GM10248 (cell line): ENCODE measurements at regions not wholly inside any gene's neighbourhood (a gene's known extent, or its start where the extent isn't known, plus 50 kb on each side); places are given as distances from the start of the nearest gene placed in this dataset.
"Not testable (repeated sequence)": the region's sequence is repeated elsewhere in the genome, so short reads cannot be mapped to it uniquely, and the experiment has no call there.

Experiments
- CTCF ChIA-PET: fragments of 300-600 bp; sonication (Branson Sonifier 250); formaldehyde crosslinking; extraction: SDS; loops from one replicate; lab custom pipeline; 2021; ENCODE audit warnings: antibody characterized with exemption; lab: Yijun Ruan, JAX
- POLR2A ChIA-PET: fragments of 350-650 bp; sonication (Branson Sonifier 250); formaldehyde crosslinking; extraction: SDS; loops from one replicate; lab custom pipeline; 2020; ENCODE audit warnings: antibody characterized with exemption; lab: Yijun Ruan, JAX
- DNase-seq: peaks from one replicate; pipeline ENCODE4 v3.0.0; 2012; ENCODE audit errors: extremely low spot score
- CTCF ChIP-seq: IDR thresholded peaks from 2 replicates; pipeline ENCODE4 v1.5.1; 2012; ENCODE audit warnings: mild to moderate bottlenecking, low read depth; ENCODE audit errors: extremely low read depth, missing control alignments, control extremely low read depth

- POLR2A ChIA-PET: no interaction called here
- DNase-seq: no peak
- CTCF ChIA-PET: interaction anchor here (0.7 to 1.7 kb wide), 2 partner anchors 15 to 52 kb away, joined by 3 read pairs; no protein-coding TSS in a partner anchor
- no peak for TF ChIP-seq CTCF
Measured at GRCh38 chr13:28607187-28607955, 51.6 kb upstream of the POMP start.

GRCh38 chr13:28606466-28606865 lies 52.5 kb upstream of the POMP start:
- DNase-seq: no peak
- no peak for TF ChIP-seq CTCF
- POLR2A ChIA-PET: no interaction called here

GRCh38 chr13:28605147-28605546 lies 53.8 kb upstream of the POMP start:
- CTCF ChIA-PET, DNase-seq, POLR2A ChIA-PET: not testable (repeated sequence)

More at GRCh38 chr13:28606466-28606865, 52.5 kb upstream of the POMP start:
- CTCF ChIA-PET: interaction anchor here (0.7 to 1.7 kb wide), 2 partner anchors 16 to 53 kb away, joined by 3 read pairs; no protein-coding TSS in a partner anchor

- TF ChIP-seq CTCF: no peak
- CTCF ChIA-PET: no interaction called here
- no peak for DNase-seq
- POLR2A ChIA-PET: no interaction called here
Measured at GRCh38 chr13:28603043-28603664, 55.8 kb upstream of the POMP start.

GRCh38 chr13:28602580-28602979 lies 56.4 kb upstream of the POMP start:
- CTCF ChIA-PET: no interaction called here

GRCh38 chr13:28601581-28601980 lies 57.3 kb upstream of the POMP start:
- ChIA-PET CTCF (interaction anchor here (1.1 to 1.2 kb wide), 2 partner anchors 15 to 58 kb away, joined by 3 read pairs; no protein-coding TSS in a partner anchor), POLR2A (no interaction called here)
- DNase-seq: no peak
- no peak for TF ChIP-seq CTCF

More at GRCh38 chr13:28602580-28602979, 56.4 kb upstream of the POMP start:
- POLR2A ChIA-PET: no interaction called here
- no peak for TF ChIP-seq CTCF
- no peak for DNase-seq

- ChIA-PET POLR2A (no interaction called here), CTCF (interaction anchor here (1.1 kb wide), 1 partner anchor 33 kb away, joined by 3 read pairs; no protein-coding TSS in a partner anchor)
- no peak for TF ChIP-seq CTCF
- DNase-seq: no peak
Measured at GRCh38 chr13:28597641-28598040, 61.3 kb upstream of the POMP start.
